Germinal center (tissue), 1 donor: ENCODE measurements at regions not wholly inside any gene's neighbourhood (a gene's known extent, or its start where the extent isn't known, plus 50 kb on each side); places are given as distances from the start of the nearest gene placed in this dataset.
"Not testable (repeated sequence)": the region's sequence is repeated elsewhere in the genome, so short reads cannot be mapped to it uniquely, and the experiment has no call there.

ENCODE experiments used
- DNase-seq: peaks from one replicate; pipeline ENCODE4 v3.0.0; 2012; ENCODE audit warnings: mixed read lengths, low spot score

DNA sequence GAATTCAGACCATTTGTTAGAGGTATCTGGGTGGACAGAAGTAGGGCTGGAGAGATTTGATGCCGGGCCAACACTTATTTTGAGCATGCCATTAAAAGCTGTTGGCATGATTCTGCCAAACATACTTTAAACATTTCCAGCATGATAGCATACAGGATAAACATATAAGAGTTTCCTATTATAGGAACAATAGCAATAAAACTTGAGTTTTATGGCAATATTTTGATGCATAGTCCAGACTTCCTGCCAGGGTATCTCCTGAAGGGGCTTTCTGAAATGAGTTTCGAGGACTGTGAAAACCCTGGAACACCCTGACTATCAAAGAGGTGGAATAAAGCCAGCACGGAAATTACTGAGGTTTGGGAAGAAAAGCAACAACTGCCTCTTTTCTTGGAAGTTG, 1398.0 kb upstream of the NXPH2 start:
- DNase-seq = no peak

DNA sequence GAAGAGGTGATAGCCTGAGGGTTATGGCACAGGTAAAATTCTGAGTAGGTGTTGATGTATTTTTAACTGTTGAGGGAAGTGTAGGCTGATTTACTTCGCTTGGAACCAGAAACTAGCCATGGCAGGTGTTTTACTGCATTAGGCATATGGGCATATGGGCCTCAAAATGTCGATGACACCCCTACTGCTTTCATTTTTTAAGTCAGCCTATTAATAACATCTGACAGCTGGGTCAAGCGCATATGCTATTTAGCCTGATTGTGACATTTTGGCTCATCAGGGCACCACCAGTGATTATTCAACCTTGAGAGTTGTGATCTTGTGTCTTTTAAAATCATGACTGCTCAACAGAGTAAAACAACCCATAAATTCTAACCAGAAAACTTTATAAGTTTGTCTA, 1396.9 kb upstream of the NXPH2 start:
- no peak for DNase-seq

DNA sequence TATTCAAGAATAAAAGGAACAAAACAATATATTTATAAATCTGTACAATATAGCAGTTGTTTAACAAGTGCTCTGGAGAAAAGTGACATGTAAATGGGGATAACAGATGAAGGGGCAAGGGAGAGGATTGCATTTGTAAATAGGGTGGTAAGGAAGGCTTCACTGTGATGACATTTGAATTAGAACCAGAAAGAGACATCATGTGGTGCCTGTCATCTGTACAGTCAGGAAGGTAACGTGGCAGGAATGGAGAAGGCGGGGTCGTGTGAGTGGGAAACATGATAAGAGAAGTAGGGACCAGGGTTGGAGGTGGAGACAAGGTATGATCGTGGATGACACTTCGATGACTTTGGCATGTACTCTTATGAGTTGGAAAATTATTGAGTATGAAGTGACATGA, 1393.6 kb upstream of the NXPH2 start:
- DNase-seq = no peak

DNA sequence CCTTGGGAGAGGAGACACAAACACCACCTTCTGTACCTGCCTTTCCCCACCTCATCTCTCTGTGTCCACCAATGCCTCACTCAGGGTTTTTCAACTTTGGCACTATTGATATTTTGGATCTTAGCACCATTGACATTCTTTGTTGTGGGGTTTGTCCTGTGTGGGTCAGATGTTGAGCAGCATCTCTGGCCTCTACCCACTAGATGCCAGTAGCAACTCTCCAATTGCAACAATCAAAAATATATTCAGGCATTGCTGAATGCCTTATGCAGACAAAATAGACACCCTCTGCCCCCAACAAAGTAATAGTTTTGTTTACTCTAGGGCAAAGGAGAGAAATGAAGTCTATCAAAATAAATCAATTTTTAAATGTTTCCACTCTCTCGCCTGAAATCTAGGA, 1384.3 kb upstream of the NXPH2 start:
- no peak for DNase-seq

DNA sequence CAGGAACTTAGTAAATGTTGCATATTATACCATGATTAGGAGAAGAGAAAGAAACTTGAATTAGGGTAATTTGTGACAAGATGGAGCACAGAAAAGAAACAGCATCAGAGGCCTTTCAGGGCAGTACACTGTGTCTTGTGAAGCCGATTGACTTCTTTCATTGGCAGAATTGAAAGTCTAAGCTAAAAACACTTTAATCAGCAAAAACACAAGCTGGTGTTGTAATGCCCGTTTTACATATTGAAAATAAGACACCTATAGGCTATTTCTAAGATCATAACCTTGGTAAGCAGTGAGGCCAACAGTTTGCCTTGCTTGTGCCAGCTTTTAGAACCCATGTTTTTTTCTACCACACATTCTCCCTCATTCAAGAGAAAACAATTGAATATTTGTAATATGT, 1378.1 kb upstream of the NXPH2 start:
- DNase-seq = no peak

DNA sequence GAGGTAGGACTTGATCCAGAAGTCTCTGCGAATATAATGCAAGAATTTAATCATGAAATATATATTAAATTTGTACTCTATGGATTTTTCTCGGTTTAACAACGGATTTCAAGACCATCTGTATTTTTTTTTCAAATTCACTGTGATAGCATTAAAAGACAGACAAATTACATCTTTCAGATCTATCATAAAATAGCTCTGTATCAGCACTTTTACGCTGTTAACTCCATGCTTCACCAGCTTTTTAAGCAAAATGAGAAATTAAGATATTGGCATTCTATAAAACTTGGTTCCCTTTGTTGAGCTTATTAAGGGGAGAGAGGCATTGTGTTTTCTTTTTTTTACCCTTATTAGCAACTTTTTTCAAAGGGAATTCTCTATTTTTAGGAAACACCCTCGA, 1377.6 kb upstream of the NXPH2 start:
- DNase-seq = no peak

DNA sequence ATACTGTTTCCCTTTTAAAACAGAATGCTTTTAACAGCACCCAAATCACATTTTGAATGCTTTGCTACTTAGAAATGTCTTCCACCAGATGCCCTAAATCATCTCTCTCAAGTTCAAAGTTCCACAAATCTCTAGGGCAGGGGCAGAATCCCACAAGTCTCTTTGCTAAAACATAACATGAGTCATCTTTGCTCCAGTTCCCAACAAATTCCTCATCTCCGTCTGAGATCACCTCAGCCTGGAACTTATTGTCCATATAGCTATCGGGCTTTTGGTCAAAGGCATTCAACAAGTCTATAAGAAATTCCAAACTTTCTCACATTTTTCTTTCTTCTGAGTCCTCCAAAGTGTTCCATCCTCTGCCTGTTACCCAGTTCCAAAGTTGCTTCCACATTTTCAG, 1374.5 kb upstream of the NXPH2 start:
- DNase-seq = no peak

DNA sequence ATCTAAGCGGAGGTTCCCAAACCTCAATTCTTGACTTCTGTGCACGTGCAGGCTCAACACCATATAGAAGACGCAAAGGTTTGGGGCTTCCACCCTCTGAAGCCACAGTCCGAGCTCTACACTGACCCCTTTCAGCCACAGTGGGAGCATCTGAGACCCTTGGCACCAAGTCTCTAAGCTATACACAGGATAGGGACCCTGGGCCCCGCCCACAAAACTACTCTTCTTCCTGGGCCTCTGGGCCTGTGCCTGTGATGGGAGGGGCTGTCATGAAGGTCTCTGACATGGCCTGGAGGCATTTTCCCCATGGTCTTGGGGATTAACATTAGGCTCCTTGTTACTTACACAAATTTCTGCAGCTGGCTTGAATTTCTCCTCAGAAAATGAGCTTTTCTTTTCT, 1374.1 kb upstream of the NXPH2 start:
- DNase-seq = no peak

DNA sequence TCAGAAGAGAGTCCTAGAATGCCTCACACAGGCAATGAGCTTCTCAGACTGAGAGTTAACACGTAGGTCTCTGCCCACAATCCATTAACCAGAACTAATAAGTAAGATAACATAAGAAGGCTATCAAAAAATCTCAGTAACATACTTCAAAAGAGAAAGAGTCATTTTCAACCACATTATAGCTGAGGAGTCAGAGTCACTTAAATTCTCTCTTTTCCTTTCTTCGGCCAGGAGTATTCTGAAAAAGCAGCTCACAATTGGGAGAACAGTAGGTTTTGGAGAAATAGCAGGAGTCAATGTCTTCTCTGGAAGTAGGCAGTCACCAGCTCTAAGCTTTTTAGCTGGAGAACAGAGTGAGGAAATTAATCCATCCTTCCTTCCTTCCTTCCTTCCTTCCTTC, 1364.4 kb upstream of the NXPH2 start:
- DNase-seq = no peak

DNA sequence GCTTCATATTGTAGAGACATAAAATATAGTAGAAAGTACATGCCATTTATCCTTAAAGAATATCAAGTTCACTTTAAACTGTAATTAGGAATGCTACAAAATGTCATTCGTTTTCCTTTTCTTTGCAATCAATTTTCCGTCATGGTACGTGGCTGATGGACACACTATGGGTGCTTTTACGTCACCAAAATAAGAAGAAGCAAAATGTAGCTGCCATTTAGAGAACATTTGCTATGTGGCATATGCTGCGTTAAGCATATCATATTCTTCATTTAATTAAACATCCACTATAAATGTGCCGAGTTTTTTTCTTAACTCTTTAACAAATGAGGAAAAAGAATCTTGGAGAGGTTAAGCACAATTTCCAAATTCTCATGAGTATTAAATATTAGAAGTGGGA, 1358.5 kb upstream of the NXPH2 start:
- DNase-seq = no peak

DNA sequence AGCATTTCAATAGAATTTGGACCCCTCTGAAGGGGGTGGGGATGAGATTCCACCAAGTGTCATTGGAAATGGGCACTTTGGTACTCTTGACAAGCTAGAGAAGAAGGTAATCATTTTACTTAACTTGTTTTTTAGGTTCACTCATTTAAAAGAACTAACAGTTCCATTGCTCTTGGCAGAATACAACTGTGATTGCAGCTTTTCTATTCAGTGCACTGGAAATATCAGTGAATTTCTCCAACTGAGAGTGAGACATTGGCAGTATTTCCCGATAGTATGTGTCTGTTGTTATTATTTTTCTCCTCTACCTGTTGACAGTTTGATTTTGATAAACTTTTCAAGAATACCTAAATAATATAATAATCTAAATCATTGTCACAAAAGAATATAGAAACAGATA, 1356.7 kb upstream of the NXPH2 start:
- no peak for DNase-seq

DNA sequence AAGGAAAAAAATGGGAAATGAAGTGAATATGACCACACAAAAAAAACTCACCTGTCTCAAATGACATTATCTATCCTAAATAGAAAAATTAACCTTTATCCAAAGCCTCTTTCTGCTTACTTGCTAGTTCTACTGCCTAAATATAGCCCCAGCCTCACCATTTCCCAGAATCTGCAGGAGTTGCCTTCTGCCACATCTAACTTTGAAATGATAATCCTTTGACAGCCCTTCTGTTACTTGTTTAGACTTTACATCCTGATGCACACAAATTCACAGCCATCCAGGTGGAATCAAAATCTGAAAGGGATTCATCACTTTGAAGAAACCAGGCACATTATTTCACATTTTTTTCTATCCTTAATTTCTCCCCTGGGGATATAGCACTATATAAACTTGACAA, 1356.2 kb upstream of the NXPH2 start:
- DNase-seq = no peak

DNA sequence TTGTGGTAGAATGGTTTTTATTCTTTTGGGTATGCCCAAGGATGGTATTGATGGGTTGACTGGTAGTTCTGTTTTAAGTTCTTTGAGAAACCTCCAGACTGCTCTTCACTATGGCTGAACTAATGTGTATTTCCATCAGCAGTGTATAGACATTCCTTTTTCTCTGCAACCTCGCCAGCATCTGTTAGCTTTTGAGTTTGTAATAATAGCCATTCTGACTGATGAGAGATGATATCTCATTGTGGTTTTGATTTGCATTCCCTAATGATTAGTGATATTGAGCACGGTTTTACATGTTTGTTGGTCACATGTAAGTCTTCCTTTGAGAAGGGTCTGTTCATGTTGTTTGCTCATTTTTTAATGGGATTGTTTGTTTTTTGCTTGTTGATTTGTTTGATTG, 1348.7 kb upstream of the NXPH2 start:
- DNase-seq = no peak

DNA sequence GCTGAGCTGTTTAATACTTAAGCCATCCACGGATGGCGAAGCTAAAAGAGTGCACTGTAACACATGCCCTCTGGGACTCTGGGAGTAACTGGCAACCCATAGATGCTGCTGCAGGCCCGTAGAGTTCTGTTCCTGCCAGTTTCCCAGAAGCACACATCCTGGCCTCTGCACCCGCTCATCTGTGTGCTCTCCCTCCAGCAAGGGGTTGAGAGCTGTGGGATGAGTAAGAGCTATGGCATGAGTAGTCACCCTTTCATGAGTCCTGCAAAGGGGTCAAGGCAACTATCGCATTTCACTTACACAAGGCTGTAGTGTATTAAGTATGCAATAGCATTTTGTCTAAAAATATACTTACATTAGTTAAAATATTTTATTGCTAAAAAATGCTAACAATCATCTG, 1341.8 kb upstream of the NXPH2 start:
- no peak for DNase-seq

DNA sequence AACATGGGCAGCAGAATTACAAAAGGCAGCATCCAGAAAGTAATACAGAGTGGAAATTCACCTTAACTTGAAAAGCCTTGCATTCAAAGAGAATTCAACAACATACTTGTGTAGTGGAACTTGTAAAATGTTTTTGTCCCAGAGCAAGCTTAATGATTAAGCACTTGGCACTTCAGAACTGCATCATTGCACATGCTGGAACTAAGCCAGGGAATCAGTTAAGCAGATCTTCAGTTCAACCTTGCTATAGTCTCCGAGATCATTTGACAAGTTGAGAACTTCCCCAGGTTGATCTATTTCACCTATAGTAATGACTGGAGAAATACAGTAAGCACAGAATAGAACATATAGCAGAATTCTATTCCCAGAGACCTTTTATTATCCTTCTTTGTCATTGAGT, 1337.2 kb upstream of the NXPH2 start:
- DNase-seq = no peak

DNA sequence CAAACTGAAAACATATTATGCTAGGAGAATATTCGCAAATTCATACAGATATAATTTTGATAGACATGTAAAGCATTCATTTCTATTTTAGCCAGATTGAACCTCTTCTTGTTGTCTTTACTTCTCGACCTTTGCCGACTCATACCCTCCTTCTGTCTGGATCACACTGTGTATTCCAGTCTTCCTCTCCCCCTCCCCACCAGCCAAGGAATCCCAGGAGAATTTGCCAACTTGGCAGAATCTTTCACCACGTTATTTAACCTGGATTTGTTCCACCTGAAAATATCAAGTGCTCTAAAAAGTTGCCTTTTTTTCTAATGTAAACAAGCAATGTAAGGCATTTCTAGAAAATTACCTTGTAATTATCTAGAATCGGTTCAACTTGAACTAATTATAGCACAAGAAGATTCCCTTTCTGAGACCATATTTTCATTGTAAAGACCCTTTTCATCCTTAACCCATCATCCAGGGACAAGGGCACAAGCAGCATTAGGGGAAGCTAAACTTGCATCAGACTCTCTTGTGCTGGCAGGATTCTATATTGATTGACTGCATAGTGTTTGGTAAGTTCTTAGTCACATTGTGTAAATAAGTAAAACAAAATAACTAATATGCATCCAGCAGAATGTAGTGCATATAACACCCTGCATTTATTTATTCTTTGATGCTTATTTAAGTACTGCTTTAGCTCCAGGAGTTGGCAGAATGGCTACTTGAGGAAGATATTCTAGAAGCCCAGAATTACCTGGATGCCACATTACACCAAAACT, 1328.7 kb upstream of the NXPH2 start:
- DNase-seq = no peak

DNA sequence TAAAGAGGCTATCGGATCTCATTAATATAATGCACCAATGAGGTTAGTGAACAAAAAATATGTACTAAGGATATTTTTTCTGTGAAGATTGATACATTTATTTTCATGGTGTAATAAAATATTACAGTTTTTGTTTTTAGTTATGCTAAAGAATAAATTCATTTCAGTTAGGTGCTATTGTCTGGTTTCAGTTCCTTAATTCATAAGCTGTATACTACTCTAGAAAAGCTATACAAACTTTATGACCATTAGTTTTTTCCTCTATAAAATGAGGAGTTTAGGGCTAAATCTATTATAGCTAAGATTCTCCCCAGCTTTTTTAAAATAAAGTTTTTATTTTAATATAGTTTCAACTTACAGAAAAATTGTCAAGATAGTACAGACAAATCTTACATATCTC, 1311.7 kb upstream of the NXPH2 start:
- DNase-seq = no peak

DNA sequence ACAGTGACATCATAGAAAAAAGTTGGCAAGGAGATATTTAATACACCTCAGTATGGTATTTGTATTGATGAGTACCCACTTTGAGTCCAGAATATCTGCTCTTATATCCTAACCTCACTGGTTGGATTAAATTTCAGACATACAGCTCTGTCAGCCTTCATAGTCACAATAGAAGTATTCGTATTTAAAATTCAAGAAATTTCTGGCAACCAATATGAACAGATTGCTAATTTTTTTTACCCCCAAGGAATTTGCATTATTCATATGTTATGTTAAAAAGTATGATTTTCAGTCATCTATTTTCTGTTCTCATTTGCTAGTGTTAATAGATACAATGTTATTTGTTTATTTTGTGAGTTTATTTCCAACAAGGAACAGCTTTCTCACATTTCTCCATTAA, 1306.8 kb upstream of the NXPH2 start:
- DNase-seq = no peak

DNA sequence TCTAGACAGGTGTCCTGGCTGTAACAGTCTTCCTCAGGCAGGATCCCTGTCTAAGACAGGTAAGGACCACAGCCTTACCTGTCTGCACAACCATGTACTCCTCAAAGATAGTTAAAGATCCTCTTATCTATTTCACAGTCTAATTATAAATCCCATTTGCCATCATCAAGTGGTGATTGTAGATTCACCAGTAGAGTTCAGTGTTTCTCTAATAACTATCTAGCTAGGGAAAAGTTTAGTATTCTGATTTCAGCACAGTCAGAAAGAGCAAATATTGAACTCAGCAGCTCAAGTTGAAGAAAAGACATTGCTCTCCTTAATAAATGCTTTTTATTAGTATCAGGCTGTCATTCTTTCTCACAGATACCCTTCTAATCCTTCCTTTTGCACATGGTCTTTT, 1305.5 kb upstream of the NXPH2 start:
- DNase-seq = no peak

DNA sequence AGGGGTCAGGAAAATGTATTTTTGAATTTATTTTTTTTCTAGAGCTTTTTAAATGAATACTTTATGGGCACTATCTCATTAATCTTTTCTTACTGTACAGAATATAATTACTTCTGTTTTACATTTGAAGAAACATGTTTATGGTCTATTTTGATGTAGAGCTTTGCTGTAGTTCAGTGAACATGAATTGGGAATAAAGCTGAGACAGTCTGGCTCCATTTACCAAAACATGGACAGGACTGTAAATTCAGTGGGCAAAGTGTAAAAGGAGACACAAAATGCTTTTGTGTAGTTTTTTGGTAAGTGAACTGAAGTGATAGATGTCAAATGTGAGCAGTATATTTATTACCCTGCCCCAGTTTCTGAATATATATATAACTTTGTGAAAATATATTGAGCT, 1298.8 kb upstream of the NXPH2 start:
- DNase-seq = no peak

DNA sequence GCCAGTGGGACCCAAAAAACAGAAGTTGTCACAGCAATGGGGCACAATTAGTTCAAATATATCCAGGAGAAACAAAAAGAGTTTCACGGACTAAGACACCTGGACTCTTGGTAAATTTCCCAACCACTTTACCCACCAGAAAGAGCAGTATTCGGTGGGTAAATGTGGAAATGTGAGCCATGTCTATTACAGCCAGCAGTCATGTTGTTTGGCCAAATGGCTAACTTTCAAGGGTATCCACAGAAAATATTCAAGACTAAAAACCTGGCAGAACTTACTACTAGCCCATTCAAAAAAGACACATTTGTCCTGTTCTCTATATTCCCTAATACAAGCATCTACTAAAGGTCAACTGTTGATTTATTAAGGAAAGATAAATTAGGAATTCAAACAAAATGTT, 1296.0 kb upstream of the NXPH2 start:
- no peak for DNase-seq

DNA sequence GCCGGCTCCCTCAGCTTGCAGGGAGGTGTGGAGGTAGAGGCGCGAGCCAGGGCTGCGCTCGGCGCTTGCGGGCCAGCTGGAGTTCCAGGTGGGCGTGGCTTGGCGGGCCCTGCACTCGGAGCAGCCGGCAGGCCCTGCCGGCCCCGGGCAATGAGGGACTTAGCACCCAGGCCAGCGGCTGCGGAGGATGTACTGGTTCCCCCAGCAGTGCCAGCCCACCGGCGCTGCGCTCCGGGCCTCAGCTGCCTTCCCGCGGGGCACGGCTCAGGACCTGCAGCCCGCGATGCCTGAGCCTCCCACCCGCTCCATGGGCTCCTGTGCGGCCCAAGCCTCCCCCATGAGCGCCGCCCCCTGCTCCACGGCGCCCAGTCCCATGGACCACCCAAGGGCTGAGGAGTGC, 1293.6 kb upstream of the NXPH2 start:
- not testable (repeated sequence) for DNase-seq

DNA sequence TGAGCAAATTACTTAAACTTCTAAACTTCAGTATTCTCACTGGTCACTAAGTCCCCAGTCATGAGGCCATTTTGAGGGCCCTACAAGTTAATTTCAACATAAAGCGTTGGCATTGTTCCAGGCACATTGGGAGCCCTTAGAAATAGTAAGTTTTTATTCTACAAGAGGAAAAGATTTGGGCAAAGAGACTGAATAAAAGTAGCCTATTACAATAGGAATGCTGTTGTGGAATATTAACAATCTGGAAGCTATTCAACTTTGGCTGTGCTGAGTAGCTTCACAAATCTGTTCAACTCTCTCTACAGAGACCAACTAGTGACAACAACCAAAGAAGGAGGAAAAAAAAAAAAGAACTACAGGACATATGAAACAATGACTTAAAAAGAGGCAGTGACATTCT, 1287.5 kb upstream of the NXPH2 start:
- DNase-seq = no peak

DNA sequence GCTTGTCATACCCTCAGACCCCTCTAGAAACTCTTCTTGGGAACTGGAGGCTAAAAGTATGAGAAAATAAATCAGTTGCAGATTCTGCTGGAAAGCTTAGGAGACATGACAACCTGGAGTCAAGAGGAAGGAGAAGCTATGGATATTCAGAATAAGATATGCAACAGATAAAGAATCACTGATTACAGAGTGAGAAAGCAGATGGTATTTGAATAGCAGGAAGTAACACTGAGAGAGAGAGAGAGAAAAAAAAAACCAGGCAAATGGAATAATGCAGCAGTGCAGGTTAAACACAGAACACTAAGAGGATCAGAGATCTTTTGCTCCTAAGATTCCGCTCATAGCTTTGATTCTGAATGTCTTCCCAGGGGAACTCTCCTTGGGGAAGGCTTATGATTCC, 1284.1 kb upstream of the NXPH2 start:
- no peak for DNase-seq

DNA sequence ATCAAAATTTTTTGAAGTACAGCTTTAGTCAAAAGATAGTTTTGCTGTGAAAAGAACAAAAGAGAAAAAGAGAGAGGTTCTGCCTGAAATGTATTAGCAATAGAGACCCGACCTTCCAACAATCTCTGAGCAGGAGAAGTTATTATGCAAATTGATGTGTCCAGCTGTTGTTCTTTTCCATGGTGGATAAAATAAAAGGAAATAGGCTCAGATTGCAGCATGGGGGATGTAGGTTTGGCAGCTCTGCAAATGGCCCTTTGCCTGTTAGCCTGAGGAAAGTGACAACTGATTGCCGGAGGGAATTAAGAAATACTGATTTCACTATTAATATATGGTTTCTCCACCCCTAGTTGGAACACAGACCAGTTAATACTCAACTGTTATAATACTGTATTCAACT, 1283.2 kb upstream of the NXPH2 start:
- no peak for DNase-seq
